EH (cell line): ENCODE measurements at regions not wholly inside any gene's neighbourhood (a gene's known extent, or its start where the extent isn't known, plus 50 kb on each side); places are given as distances from the start of the nearest gene placed in this dataset.

Experiments
- DNase-seq: peaks from one replicate; pipeline ENCODE4 v3.0.0-alpha.2; 2015; ENCODE audit warnings: low read depth

DNA sequence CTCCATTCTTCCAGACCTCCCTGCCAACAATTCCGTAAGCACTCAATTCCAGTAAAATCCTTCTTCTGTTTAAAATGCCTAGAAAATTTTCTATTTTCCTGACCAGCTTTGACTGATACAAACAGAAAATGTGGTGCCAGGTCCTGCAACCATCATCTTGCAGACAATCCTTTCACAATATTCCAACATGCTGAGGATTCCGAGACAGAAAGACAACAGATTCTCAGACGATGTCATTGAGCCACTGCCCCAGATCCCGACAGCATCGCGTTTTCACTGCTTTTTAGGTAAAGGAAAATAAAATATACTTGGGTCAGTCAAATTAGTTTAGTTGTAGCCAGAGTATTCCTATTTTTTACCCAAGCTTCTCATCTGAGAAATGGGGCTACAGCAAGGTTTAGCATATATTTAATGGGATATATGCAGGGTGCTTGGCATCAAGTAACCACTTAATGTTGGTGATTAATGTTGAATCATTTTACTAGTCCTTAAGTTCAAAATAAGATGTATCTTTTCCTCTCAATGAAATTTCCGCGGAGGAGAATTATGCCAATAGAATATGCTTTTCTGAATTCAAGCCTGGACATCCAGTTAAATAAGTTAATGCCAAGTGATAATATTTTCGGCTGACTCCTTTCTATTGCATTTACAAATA lies 866.6 kb downstream of the SLC4A3 start:
- no peak for DNase-seq

DNA sequence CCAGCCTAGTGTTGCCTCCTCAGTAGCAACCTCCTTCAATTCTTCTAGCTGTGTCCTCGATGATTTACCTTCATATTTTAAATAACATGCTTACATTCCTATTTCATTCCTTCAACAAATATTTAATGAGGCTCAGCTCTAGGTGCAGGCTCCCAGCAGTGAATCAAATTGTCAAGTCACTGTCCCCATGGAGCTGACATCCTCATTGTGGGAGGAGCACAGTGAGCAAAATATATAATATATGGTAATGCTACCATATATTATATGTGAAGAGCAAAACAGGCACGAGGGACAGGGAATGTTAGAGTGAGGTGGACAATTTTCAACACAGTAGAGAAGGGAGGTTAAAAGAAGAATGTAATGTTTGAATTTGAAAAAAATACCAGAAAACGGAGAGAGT lies 869.1 kb downstream of the SLC4A3 start:
- no peak for DNase-seq

DNA sequence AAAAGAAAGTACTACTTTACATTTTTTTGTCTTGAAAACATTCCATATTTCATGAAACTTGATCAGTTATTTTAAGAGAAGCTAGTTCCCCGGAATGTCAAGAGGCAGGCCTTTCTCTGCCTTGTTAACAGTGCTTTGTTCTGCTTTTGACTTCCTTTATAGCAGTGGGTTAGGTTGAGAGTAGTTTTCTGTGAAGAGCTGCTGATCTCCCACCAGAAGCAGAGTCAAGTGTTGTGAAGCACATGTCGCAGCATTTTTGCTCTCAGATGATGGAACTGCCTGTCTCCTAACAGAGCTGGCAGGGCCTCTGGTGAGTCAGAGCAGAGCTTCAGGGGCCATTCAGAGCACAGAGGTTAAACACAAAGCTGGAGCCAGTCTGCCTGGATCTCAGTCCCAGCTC lies 871.8 kb downstream of the SLC4A3 start:
- peak; percentile 88 for DNase-seq

DNA sequence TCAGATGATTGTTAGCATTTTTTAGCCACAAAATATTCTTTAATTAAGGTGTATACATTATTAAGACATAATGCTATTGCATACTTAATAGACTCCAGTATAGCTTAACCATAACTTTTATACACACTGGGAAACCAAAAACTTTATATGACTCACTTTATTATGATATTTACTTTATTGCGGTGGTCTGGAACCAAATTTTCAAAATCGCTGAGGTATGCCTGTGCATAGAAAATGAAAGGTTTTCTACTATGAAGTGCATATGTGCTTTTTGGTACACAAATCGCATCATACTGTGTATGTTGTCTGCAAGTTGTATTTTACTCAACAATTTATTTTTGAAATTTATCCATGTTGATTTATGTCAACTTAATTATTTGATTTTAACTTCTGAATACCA lies 875.1 kb downstream of the SLC4A3 start:
- no peak for DNase-seq

DNA sequence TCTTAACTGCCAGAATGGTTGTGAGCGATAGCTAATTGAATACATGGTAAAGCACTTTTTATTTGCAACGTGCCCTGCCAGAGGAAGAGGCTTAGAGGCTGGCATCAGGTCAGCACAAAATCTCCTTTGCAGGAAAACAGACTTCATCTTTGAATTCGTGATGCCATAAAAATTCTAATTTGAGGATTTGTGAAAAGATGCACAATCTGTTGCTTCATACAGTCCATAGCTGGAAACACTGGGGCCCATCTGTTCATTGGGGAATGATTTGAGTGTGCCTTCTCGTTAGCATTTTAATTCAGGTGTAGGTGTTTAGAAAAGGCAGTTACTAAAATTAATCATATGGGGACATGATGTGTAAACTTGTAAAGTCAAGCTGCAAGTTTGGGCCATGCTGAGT lies 876.0 kb downstream of the SLC4A3 start:
- DNase-seq, result no peak

DNA sequence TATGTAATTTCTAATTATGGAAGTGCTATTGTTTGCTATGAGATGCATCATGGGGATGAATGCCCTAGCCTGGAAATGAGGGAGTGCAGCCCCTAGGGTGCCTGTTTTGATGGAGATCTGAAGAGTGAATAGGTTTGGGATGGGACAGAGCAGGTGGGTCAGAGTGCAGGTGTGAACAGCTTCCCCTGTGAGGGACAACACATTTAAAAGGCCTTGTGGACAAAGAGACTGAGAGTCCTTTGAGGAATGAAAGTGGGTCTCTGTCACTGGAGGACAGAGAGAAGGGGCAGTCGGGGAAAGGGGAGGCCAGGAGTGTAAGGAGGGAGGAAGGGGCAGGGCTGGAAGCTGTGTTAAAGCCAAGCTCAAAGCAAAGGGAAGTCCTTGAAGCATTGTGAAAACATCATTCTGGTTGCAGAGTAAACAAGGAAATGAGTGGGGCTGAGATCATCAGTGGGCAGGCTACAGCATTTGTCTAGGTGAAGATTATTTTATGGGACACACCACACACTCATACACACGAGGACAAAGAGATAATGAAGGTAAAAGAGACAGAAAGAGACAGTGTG lies 877.6 kb downstream of the SLC4A3 start:
- DNase-seq, result peak; percentile 58

DNA sequence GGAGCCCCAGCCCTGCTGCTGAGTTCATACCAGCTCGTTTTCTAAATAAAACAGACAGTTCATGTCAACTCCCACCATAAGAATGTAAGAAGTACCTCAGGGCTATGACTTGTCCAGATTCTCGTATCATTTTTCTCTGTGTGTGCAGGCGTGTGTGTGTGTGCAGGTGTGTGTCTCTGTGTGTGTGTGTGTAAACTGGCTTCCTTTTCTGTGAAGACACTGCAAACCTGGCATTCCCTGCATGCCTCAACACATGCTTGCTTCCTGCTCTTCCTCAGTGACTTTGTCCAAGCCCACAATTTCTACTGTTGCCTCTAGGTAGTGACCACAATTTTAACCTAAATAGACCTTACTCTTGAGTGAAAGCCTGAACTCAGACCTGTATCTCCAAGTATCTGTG lies 879.0 kb downstream of the SLC4A3 start:
- no peak for DNase-seq

DNA sequence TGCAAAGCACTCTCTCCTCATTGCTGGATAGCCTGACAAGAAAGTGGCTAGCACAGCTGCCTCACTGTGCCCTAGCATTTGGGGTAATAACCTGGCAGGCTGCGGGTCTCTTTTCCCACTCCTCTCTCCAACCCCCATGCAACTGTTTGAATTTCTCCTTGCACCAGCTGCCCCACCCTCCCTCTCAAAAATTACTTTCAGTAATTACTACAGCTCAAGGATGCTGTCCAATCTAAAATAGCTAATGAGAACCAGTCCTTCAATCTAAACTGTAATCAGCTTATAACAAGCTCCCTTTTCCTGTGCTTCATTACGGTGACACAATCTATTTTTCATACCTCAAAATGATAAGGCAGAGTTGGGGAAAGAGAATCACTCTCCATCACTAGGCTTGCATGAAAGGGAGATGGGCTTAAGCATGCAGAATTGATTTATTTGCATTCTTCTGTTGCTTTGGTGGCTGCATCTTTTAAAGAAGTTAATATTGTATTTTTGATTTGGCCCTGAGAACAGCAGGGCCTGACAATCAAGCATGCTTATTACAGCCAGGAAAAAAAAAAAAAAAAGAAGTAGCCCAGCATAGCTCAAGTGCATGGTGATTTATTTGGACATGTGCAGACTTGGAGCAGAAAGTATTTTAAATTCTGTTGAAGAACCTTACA lies 881.8 kb downstream of the SLC4A3 start:
- peak; percentile 6 for DNase-seq

DNA sequence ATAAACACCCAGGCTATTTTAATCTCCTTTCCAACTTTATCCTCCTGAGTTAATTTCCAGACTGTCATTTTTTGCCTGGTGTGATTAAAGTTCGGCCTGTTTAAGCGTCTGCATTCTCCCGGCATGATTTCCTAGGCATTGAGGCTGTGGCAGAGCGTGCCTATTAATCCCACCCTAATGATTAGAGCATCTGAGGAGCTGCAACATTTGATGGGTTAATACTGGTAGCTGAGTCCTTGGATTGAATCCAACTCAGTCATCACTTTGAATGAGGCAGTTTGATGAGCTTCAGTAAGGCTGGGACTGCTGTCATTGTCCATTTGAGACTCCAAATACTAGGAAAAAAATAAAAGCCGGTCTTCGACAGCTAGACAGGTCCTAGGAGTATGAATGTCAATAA lies 882.5 kb downstream of the SLC4A3 start:
- DNase-seq, result peak; percentile 24

DNA sequence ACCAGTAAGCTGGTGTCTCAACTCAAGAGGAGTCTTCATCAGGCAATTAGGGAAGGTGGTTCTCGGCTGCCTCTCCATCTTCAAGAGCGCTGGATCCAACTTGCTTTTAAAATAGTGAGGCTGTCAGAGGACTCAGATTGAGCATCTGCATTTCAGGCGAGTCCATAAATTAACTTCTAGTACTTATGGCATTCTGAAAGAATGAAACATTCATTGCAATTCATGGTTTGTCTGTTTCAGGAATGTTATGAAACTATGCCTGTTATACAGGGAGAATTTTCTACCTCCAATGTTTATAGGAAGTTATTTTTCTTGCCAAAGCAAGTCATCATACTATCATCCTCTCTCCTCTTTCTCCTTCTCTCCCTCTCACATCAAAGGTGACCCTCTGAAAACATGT lies 883.2 kb downstream of the SLC4A3 start:
- DNase-seq, result peak; percentile 78

DNA sequence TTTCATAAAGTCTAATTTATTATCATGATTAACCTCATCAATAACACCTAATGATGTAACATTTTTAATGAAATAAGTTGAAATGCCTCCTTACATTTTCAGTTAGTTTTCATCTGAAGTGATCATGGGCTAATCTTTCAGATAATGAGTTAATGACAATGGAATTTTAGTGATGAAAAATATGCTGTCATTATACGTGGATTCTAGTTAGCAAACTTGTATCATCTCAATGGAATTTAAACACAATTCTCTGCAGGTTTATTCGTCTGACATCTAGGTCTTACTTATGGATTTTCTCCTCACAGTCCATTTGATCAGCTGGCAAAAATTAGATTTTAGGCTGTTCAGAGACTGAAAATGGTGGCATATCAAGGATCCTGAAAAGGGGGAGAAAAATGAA lies 885.0 kb downstream of the SLC4A3 start:
- DNase-seq, result peak; percentile 80

DNA sequence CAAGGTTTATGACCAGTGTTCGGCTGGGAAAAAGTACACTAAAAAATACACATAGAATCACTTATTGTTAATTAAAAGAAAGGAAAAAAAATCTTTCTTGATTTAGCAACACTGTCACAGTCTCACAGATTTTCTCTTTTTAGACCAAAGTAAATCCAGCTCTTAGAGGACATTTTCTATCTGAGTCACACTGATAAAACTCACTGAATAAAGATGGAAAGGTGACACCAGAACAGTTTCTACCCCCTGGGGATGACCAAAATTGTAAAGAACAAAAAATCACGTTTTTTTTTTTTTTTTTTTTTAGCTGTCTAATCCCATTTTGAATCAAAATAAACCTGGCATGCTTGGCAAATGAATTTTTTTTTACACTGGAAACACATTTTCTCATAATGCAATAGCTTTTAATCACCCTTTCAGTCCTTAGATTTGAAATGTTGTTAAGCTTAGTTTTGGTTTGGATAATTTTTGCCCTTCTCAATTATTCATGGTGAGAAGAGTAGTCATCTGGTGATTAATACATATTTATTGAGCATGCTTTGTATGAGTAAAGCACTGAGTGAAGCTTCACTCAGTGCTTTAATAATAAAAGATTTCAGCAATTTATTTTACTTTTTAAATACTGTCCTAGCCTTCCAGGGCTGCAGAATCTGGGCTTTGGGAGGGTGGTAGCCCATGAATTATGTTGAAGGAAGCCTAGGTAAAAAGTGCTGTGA lies 886.3 kb downstream of the SLC4A3 start:
- DNase-seq, result peak; percentile 59

DNA sequence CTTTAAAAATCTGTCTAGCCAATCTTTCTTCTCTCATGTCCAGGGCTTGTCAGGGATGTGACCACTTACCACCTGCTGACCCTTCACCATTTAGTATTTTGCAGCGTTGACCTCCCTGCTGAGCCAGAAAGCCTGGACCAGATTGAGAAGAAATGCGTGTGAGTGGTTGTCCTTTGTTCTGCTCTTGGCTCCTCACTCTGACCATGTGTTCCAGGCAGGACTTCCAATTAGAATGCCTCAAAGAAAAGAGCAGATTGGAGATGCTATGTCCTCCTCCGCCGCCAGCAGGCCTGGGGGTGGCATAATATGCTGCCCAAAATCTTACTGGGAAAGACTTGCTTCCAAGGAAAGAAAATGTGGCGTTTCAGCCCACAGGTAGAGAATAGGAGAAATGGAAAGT lies 894.1 kb downstream of the SLC4A3 start:
- no peak for DNase-seq

DNA sequence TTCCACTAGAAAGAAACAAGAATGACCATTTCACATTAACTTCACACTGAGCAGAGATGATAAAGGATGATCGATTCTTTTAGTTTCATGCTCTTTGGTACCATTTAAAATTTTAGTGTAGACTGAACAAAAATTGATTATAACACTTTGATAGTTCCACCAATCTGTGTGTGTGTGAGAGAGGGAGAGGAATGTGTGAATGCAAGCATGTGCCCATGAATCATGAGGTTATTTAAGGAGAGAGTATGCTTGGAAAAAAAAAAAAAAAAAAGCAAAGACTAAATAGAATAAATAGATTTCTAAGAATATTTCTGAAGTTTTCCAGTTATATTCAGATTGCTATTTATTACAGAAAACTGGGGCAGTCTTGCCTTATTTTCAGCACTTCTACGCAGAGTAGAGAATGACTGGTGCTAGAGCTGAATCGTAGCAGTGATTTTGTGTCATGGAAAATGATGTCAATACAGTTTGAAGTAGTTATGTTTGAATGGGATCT lies 900.8 kb downstream of the SLC4A3 start:
- peak; percentile 66 for DNase-seq

DNA sequence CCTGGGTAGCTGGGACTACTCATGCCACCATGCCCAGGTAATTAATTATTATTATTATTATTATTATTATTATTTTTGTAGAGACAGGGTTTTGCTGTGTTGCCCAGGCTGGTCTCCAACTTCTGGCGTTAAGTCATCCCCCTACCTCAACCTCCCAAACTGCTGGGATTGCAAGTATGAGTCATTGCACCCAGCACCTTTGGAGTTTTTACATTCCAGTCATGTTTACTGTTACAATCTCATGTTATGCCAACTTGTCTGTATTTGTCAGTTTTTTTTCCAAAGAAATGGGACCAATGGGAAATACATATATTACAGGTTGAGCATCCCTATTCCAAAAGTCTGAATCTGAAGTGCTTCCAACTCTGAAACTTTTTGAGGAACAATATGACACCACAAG lies 903.8 kb downstream of the SLC4A3 start:
- no peak for DNase-seq

DNA sequence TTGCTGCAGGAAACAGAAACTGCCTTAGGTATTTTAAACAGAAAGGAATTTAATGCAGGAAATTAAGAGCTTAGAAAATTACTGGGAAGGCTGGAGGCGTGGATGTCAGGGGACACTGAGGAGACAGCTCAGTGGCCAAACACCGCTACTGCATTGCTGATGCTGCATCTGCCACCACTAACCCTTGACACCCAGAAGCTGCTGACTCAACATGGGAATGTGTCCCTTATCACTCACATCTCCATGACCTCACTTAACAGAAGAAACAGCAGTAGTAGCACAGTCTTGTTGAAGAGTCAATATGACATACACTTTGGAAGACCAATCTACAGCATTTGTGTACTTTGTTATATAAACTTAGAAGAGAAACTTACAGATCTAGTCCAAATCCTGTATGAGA lies 906.1 kb downstream of the SLC4A3 start:
- peak; percentile 94 for DNase-seq

DNA sequence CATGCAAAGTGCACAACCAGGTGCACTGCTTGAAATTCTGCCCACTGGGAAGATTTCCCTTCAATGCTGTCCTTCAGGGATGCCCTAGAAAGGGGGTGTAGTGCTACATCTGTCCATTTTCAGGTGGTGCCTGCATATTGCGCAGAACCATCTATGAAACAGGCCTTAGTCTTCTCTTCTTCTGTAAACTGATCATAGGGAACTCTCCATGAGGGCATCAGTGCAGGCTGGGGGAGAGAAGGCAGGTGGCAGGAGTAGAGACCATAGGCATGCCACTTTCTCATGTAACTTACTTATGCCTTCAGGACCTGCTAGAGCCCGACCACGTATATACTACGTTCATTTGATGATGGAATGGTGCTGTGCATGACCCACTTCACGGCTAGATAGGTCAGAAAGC lies 912.1 kb downstream of the SLC4A3 start:
- DNase-seq, result no peak

DNA sequence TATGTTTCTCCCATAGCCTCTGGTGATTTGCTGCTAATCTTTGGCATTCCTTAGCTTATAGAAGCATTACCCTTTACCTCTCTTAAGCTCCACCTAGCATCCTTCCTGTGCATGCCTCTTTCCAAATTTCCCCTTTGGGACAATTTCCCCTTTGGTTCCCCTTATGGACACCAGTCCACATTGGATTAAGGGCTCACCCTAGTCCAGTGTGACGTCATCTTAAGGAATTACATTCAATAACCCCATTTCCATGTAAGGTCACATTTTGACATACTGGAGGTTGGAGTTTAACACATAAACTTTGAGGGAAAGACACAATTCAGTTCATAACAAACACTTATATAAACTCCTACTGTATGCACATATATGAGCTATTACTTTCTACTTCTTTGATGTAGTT lies 916.6 kb downstream of the SLC4A3 start:
- no peak for DNase-seq

DNA sequence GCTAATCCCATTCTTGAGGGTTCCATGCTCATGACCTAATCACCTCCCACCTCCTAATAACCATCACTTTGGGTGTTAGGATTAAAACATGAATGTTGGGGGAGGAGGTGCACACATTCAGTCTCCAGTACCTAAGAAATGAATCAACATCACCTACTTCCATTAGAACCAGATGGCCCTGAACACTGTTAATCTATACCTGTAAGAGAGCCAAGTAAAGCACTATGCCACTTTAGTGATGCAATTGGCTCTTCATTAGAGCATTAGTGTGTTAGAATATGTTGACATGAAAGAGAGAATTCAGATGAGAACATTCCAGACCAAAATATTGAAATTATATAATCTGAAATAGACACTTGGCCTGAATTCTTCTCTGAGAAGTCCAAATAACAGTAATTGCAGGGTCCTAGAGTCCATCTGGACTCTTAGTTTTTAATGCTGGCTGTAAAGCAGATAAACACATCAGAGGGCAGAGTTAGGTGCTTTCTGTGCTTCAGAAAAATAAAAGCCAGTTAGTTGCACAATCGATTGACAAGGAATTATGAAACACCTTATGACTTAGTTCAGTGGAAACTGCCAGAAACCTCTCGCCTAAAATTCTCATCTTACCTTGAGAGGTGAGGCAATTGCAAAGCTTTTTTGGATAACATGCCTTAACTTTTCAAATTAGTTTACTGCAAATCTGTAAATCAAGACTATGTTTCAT lies 923.7 kb downstream of the SLC4A3 start:
- no peak for DNase-seq

DNA sequence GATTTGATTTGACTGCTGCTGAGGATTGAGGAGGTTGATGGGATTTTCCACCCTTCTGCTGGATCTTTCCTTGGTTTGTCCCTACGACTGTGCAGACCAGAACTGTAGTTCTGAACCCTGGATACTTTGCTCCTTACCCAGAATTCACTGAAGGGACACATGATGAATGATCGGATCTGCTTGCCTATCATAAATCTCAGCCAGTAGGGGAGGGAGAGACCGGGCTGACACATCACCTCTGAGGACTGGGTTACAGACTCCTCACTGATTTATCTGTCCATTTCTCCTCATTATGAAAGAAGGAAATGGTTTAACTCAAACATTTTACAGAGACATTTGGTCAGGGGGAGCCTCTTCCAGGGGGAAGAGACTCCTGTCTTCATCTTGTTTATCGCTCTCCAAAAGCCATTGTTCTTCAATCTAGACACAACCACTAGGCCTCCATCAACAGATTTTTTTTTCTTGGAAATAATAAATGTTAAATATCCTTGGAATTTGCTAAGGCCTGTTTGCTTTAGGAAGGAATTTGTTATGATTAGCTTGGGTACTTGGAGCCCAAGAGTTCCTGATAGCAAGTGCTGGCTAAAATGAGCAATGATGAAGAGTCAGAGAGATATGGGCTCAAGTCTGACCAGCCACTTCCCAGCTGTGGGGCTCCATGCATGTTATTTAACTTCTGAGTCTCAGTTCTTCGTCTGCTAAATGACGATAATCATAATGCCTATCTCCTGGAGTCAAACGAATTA lies 925.5 kb downstream of the SLC4A3 start:
- peak; percentile 63 for DNase-seq

DNA sequence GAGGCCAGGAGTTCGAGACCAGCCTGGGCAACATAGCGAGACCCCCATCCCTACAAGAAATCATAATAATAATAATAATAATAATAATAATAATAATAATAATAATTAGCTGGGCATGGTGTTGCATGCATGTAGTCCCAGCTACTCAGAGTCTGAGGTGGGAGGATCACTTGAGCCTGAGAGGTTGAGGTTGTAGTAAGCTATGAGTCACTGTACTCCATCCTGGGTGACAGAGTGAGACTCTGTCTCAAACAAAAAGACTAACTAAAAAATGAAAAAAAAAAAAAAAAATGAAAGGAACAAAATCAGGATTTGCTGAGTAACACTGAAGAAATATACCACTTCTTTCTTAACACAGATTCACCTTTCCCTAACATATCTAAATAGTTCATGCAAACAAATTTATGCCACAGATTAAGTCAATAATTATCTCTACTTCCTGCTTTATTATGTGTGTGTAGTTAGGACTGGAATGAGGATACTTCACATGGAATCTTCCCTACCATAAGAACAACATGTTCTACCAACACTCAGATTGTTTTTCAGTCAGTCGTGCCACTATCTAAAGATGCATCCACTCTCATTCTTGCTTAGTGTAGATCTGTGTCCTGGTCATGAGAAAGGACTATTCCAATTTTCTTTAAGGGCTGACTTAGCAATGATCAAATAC lies 928.7 kb downstream of the SLC4A3 start:
- peak; percentile 56 for DNase-seq
